ENCODE measurements at regions not wholly inside any gene's neighbourhood (a gene's known extent, or its start where the extent isn't known, plus 50 kb on each side); places are given as distances from the start of the nearest gene placed in this dataset.

- ATAC-seq (no peak), FAIRE-seq (no peak), DNase-seq (ENCODE audit: low spot score) (no peak)
- ChIA-PET CTCF (ENCODE audit: low intra/inter-chr PET ratio, low total read pairs) (no interaction called here), POLR2A (no interaction called here)
- no peak overlapping the region for H2AFZ ChIP-seq (ENCODE audit: low read length)
- WGBS (ENCODE audit: low lambda C conversion rate) = 75% methylated on average over 4 of the region's 4 CpGs
- H4K20me1 ChIP-seq (ENCODE audit: insufficient read depth, low read length) = 0 out of 2 replicates have a peak, but pooled peaks cover 3% of the 10 kb centered on the region
- no peak overlapping the region for H3K27ac ChIP-seq (ENCODE audit: extremely low read length, insufficient read depth, low read length)
- H3K4me1 ChIP-seq (ENCODE audit: insufficient read depth, low read length) = no peaks in the 10 kb centered on the region
- H3K27me3 ChIP-seq (ENCODE audit: control insufficient read depth in 1 of 2, insufficient read depth in 2 of 2, low read length in 2 of 2) = no peaks in the 10 kb centered on the region
- intact Hi-C loops (cut with micrococcal nuclease; ENCODE audit: unreplicated experiment) = no loop called here
- no peak overlapping the region for H3K4me3 ChIP-seq (replicated peaks in 1 of 3; ENCODE audit: insufficient read depth in 1 of 3, low read depth in 2 of 3, low read length in 3 of 3)
- in situ Hi-C loops (cut with HindIII; ENCODE audit: extremely low pct_ligation_motif_present, low pct_unique_long_range_greater_than_20kb) = no loop called here
- TF ChIP-seq ZNF18 (CRISPR knock-in tag; IDR thresholded peaks at IDR 0.05; ENCODE audit: insufficient replicate concordance) (no peak), RBM22 (optimal IDR thresholded peaks at IDR 0.05; ENCODE audit: low read length) (no peak), ZNF101 (CRISPR knock-in tag; IDR thresholded peaks at IDR 0.05; ENCODE audit: borderline replicate concordance, low read depth) (no peak), ZNF317 (CRISPR knock-in tag; IDR thresholded peaks at IDR 0.05) (no peak), PAXIP1 (CRISPR knock-in tag; conservative IDR thresholded peaks at IDR 0.05) (no peak), BCL6 (CRISPR knock-in tag; IDR thresholded peaks at IDR 0.05) (no peak), LRRFIP1 (CRISPR knock-in tag; conservative IDR thresholded peaks at IDR 0.05) (no peak), PREB (CRISPR knock-in tag; IDR thresholded peaks at IDR 0.05) (no peak), ZNF777 (CRISPR knock-in tag; IDR thresholded peaks at IDR 0.05) (no peak), SCMH1 (CRISPR knock-in tag; IDR thresholded peaks at IDR 0.05; ENCODE audit: borderline replicate concordance) (no peak), ZXDC (CRISPR knock-in tag; IDR thresholded peaks at IDR 0.05) (no peak), ZNF207 (IDR thresholded peaks at IDR 0.05; ENCODE audit: borderline replicate concordance) (no peak), NFYB (CRISPR knock-in tag; IDR thresholded peaks at IDR 0.05) (no peak), ARHGAP35 (CRISPR knock-in tag; IDR thresholded peaks at IDR 0.05; ENCODE audit: borderline replicate concordance) (no peak)
- H3K79me2 ChIP-seq (ENCODE audit: insufficient read depth, low read length) = no peaks in the 10 kb centered on the region
- no peaks in the 10 kb centered on the region for H3K36me3 ChIP-seq (replicated peaks in 1 of 2; ENCODE audit: control insufficient read depth in 1 of 2, insufficient read depth in 2 of 2, low read length in 2 of 2)
- H3K4me2 ChIP-seq (ENCODE audit: low read depth, low read length) = no peak overlapping the region
- H3K9me3 ChIP-seq (ENCODE audit: low read length) = no peaks in the 10 kb centered on the region
- no peak overlapping the region for H3K9ac ChIP-seq (ENCODE audit: insufficient read depth, low read depth, low read length)
- BruUV-seq (replicated peaks) = no TSS peak
Observed at GRCh38 chr13:99798756-99799155, 172.8 kb downstream of the ZIC5 start.
